Stimulated activated memory B cell treated with anti-CD40 and anti-IgM and Interleukin-4, amounts not matched to agents 10 μg/mL and 1 μg/mL and 100 μg/mL, for 72 hours (primary cell): ENCODE measurements at regions not wholly inside any gene's neighbourhood (a gene's known extent, or its start where the extent isn't known, plus 50 kb on each side); places are given as distances from the start of the nearest gene placed in this dataset.

ENCODE experiments used
- ATAC-seq: fragments of 150-1000 bp; cut with Tn5 transposase; 2 replicates; pipeline ENCODE4 v1.10.0; 2021
- H3K27ac Mint-ChIP-seq: one replicate; pipeline ENCODE4 v1.8.0; 2022; ENCODE audit warnings: mild to moderate bottlenecking, mixed read lengths
- H3K27me3 Mint-ChIP-seq: one replicate; pipeline ENCODE4 v1.8.0; 2022; ENCODE audit warnings: mixed read lengths
- H3K36me3 Mint-ChIP-seq: one replicate; pipeline ENCODE4 v1.8.0; 2022; ENCODE audit warnings: mixed read lengths
- H3K4me1 Mint-ChIP-seq: one replicate; pipeline ENCODE4 v1.8.0; 2022; ENCODE audit warnings: mixed read lengths
- H3K4me3 Mint-ChIP-seq: one replicate; pipeline ENCODE4 v1.8.0; 2022; ENCODE audit warnings: mild to moderate bottlenecking, moderate library complexity, mixed read lengths
- H3K9me3 Mint-ChIP-seq: one replicate; pipeline ENCODE4 v1.8.0; 2022; ENCODE audit warnings: mixed read lengths

DNA sequence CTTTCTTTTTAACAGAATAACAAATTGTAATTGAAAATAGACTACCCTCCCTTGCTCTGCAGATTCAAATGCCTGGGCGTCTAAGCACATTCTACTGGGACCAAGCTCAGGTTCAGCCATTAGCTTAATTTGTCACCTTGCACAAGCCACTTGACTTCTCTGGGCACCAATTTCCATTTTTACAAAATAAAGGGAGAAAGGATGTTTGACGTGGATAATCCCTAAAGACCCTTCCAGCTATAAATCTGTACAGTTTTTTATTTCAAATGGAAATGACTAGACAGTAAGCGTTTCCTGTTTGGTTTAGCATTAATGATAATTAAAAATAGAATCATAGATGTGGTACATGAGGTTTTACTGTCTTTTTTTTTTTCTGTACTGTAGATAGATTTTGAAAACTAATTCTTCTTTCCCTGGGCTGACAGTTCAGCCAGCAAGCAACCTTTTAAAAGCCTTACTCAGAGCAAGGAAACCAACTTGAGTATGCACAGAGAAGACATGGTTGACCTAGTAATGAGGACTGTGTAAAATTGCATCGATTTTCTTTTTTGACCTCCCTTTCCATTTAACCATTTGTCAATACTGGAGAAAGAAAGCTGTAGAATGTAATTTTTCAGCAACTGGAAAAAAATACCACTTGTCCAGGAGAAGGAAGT lies 1329.5 kb upstream of the CDH8 start:
- H3K4me1 Mint-ChIP-seq: no peaks in the 10 kb centered on the region
- no peak for ATAC-seq
- no peaks in the 10 kb centered on the region for H3K9me3 Mint-ChIP-seq
- H3K4me3 Mint-ChIP-seq: no peak overlapping the region
- no peaks in the 10 kb centered on the region for H3K27me3 Mint-ChIP-seq
- no peak overlapping the region for H3K27ac Mint-ChIP-seq
- no peaks in the 10 kb centered on the region for H3K36me3 Mint-ChIP-seq

DNA sequence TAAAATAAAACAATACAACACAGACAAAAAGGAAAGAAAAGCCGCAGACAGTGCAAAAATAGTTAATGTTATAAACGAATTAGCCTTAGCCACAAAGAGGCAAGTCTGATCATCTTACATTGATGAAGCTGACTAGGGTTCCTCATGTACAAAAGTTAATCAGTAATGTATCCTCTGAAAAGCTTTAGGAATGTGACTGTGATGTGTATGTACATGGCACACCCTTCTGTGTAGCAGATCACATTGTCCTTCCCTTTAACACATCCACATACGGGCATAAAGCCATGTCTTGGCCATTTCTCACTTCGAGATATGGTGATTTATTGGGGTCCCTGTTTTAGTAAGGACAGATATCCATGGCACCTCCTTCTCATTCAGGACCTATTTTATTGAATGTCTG lies 1327.5 kb upstream of the CDH8 start:
- ATAC-seq: no peak
- Mint-ChIP-seq H3K27me3 (no peaks in the 10 kb centered on the region), H3K36me3 (no peaks in the 10 kb centered on the region), H3K27ac (no peak overlapping the region), H3K9me3 (no peaks in the 10 kb centered on the region), H3K4me3 (no peak overlapping the region), H3K4me1 (no peaks in the 10 kb centered on the region)

DNA sequence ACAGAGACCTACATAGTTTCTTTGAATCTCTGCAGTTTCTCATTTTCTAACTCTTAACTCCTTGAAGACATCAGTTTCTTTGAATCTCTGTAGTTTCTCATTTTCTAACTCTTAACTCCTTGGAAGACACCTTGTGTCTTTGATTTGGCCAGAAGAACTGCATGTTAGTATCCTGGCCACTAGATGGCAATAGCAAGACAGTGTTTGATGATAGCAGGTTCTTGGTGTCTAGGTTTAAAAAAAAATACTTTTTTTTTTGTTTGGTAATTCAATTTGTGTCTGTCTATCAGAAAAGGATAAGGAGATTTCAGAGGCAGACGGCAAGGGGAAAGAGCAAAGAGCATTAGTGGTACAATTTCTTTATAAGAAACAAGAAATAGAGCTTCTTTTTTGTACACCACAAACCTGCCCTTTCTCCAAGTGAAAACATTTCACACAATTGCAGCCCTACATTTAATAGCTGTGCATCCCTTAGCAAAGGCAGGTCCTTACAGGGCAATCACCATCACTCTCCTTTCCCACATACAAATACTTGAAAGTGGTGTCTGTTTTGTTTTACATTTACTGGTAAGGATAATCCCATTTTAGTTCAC lies 1324.9 kb upstream of the CDH8 start:
- Mint-ChIP-seq H3K4me3 (no peak overlapping the region), H3K4me1 (no peaks in the 10 kb centered on the region), H3K27ac (no peak overlapping the region), H3K27me3 (no peaks in the 10 kb centered on the region), H3K36me3 (no peaks in the 10 kb centered on the region), H3K9me3 (no peaks in the 10 kb centered on the region)
- no peak for ATAC-seq

DNA sequence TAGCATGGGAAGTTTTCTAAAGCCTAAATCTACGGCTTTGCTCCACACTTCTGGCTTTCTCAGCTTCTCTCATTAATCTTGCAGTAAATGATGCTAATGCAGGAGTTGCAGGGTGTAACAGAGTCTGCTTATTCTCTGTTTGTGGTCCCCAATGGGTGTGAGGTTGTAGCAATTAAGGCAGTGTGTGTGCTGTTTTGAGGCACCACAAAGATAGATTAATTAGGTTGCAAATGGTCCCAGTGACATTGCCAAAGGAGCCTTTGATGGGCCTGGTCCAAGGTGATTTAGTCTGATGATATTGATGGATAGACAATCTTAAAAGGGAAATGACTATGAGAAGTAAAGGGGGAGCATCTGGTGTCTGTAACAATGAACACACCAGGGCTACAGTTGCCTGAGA lies 1313.7 kb upstream of the CDH8 start:
- no peaks in the 10 kb centered on the region for H3K27me3 Mint-ChIP-seq
- H3K4me1 Mint-ChIP-seq: no peaks in the 10 kb centered on the region
- no peak overlapping the region for H3K27ac Mint-ChIP-seq
- no peaks in the 10 kb centered on the region for H3K36me3 Mint-ChIP-seq
- H3K9me3 Mint-ChIP-seq: peaks cover 1% of the 10 kb centered on the region
- no peak overlapping the region for H3K4me3 Mint-ChIP-seq
- ATAC-seq: no peak

DNA sequence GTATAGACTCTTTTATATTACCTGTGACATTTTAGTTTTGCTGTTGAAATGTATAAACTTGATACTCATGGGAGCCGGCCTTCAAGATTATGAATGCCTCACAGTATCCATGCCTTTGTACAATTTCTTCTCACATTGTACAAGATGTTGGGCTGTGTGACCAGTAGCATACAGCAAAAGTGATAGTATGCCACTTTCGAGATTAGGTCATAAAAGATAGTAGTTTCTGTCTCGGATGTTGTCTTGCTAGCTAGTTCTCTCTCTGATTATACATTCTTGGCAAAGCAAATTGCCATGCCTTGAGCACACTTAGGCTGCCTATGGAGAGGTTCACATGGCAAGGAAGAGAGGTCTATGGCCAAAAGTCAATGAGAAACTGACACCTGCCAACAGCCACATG lies 1309.8 kb upstream of the CDH8 start:
- Mint-ChIP-seq H3K27ac (no peak overlapping the region), H3K9me3 (peaks cover 5% of the 10 kb centered on the region), H3K4me3 (no peak overlapping the region), H3K4me1 (no peaks in the 10 kb centered on the region), H3K27me3 (no peaks in the 10 kb centered on the region), H3K36me3 (no peaks in the 10 kb centered on the region)
- no peak for ATAC-seq

DNA sequence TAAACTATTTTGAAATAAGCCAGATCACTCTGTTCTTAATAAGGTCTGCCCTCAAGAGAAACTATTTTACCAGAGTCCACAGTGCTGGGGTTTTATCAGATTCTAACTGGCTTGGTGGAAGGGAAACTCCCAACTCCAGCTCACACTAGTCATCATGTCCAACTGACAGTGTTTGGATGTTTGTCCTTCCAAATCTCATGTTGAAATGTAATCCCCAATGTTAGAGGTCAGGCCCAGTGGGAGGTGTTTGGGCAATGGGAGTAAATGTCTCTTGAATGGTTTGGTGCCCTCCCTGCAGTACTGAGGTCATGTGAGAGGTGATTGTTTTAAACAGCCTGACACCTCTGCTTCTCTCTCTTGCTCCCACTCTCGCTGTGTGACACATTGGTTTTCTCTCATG lies 1301.0 kb upstream of the CDH8 start:
- Mint-ChIP-seq H3K36me3 (no peaks in the 10 kb centered on the region), H3K27ac (no peak overlapping the region), H3K4me3 (no peak overlapping the region), H3K27me3 (no peaks in the 10 kb centered on the region), H3K4me1 (no peaks in the 10 kb centered on the region), H3K9me3 (peaks cover 13% of the 10 kb centered on the region)
- no peak for ATAC-seq

DNA sequence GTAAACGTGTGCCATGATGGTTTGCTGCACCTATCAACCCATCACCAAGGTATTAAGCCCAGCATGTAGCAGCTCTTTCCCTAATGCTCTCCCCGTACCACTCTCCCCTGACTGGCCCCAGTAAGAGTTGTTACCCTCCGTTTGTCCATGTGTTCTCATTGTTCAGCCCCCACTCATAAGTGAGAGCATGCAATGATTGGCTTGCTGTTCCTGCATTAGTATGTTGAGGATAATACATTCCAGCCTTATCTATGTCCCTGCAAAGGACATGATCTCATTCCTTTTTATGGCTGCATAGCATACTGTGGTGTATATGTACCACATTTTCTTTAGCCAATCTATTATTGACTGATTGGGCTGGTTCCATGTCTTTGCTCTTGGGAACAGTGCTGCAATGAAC lies 1294.9 kb upstream of the CDH8 start:
- Mint-ChIP-seq H3K27me3 (no peaks in the 10 kb centered on the region), H3K4me1 (no peaks in the 10 kb centered on the region), H3K27ac (no peak overlapping the region), H3K36me3 (no peaks in the 10 kb centered on the region), H3K4me3 (no peak overlapping the region), H3K9me3 (peaks cover 5% of the 10 kb centered on the region)
- ATAC-seq: no peak

DNA sequence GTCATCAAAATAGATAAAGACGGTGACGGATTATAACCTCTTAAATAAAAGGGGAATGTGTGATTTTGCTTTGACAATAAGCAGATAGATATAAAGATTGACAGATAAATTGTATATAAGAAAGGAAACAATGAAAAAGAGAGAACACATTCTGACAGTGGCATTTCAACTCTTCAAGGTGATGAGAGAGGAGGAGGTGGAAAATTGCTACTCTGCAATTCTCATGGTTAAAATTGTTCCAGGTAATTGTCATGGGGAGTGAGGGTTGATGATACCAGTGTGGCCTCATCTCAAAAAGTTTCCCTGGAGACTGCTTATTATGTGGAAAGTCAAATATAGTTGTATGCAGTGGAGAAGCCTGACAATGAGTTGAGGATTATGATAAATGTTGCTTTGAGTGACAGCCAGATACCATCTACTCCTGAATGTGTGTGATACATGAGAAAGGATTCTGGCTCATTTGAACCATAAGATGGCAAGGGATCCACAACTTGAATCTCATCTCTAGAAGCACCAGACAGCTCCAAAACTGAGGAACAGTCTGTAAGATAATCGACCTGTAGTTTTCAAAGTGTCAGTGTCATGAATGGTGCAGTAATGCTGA lies 1290.6 kb upstream of the CDH8 start:
- Mint-ChIP-seq H3K36me3 (no peaks in the 10 kb centered on the region), H3K4me1 (no peaks in the 10 kb centered on the region), H3K27me3 (no peaks in the 10 kb centered on the region), H3K4me3 (no peak overlapping the region), H3K9me3 (peaks cover 2% of the 10 kb centered on the region), H3K27ac (no peak overlapping the region)
- no peak for ATAC-seq

DNA sequence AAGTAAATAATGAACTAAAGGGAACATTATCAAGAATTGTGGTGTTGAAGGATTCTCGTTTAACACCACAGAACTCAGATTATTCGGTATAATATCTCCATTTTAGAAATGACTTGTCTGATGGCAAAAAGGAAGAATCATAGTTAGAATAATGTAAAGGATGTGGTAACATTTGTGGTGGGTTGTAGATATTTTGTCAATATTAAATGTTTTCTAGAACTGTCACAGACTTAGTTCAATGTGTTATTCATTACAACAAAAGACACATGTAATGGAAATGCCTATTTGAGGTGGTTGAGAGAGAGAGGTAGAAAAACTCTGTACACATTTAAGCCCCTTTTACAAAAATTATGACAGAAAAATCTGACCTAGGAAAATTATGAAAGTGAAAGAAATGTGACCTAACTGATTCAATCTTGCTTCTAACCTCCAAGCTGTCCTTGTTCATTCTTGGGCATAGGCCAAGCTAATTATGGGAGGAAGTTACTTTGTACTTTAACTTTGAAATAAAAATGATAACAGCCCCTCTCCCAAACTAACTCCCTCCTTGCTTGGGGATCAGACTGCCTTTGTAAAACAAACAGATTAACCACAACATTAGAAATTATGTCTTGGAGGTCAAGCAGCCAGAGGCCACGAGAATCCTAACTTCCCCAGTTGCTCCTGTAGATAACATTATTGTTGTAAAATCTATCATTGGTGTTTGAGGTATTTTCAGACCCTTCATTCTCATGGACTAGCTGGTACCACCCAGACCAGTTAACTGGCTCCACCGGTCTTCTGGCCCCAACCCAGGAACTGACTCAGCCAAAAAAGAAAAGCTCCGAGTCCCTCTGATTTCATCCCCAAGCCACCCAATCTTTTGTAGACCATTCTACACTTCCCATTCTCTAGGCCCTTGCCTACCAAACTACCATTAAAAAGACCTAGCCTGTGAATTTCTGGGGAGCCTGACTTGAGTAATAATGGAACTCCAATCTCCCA lies 1287.8 kb upstream of the CDH8 start:
- no peak overlapping the region for H3K27ac Mint-ChIP-seq
- no peaks in the 10 kb centered on the region for H3K36me3 Mint-ChIP-seq
- H3K27me3 Mint-ChIP-seq: no peaks in the 10 kb centered on the region
- ATAC-seq: no peak
- H3K9me3 Mint-ChIP-seq: no peaks in the 10 kb centered on the region
- no peak overlapping the region for H3K4me3 Mint-ChIP-seq
- no peaks in the 10 kb centered on the region for H3K4me1 Mint-ChIP-seq

DNA sequence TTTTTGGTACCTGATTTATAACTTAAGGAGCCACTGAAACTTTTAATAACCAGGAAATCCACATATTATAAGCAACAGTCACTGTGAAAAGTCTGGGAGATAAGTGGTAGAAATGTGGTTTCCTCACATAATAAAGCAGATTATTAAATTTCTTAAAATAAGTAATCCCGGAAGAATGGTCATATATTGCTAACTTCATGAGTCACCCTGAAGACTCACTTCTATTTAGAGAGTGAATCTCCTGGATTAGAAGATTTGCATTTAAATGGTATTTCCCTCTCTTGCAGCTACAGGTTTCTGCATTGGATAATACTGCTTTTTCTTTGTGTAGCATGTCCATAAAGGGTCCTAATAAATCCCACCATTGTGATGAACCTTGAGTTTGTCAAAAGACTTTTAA lies 1286.8 kb upstream of the CDH8 start:
- Mint-ChIP-seq H3K27ac (no peak overlapping the region), H3K9me3 (peaks cover 3% of the 10 kb centered on the region), H3K36me3 (no peaks in the 10 kb centered on the region), H3K27me3 (no peaks in the 10 kb centered on the region), H3K4me1 (no peaks in the 10 kb centered on the region), H3K4me3 (no peak overlapping the region)
- no peak for ATAC-seq

DNA sequence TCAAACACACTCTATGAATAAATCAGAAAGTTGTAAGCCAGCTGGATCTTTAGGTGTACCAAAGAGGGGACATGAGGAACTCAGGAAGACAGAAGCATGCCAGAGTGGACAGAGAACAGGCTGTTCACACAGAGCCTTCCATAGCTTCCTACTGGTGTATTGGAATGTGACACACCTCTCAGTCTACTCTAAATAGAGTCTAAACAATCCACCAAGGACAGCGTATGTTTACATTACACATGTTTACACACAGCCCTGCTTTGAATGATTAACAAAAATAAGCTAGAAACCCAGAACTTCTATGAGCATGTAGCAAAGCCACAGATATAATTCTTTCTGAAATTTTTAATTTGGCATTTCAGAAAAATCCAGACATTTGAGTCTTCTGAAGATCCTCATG lies 1279.0 kb upstream of the CDH8 start:
- no peaks in the 10 kb centered on the region for H3K36me3 Mint-ChIP-seq
- H3K4me1 Mint-ChIP-seq: no peaks in the 10 kb centered on the region
- H3K9me3 Mint-ChIP-seq: peaks cover 13% of the 10 kb centered on the region
- no peak for ATAC-seq
- no peak overlapping the region for H3K4me3 Mint-ChIP-seq
- H3K27ac Mint-ChIP-seq: no peak overlapping the region
- H3K27me3 Mint-ChIP-seq: no peaks in the 10 kb centered on the region

DNA sequence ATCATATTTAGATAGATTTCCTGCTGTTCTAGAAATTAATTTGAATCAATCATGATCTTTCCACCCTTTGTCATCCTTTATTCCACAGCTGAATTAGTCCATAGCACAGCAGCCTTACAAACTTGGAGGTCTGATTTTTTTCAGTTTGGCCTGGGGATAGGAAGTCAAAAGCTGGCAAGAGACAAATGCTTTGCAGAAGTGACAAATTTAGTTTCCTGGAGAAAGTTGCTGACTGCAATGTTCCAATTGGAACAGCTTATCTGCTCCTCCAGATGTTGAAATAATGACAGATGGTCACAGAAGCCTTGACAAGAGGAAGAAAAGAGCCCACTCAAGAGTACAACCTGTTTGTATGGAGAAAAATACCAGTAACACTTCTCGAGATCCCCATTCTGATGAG lies 1276.1 kb upstream of the CDH8 start:
- H3K27me3 Mint-ChIP-seq: no peaks in the 10 kb centered on the region
- H3K4me3 Mint-ChIP-seq: no peak overlapping the region
- no peaks in the 10 kb centered on the region for H3K36me3 Mint-ChIP-seq
- H3K4me1 Mint-ChIP-seq: no peaks in the 10 kb centered on the region
- H3K9me3 Mint-ChIP-seq: peaks cover 10% of the 10 kb centered on the region
- ATAC-seq: no peak
- H3K27ac Mint-ChIP-seq: no peak overlapping the region

DNA sequence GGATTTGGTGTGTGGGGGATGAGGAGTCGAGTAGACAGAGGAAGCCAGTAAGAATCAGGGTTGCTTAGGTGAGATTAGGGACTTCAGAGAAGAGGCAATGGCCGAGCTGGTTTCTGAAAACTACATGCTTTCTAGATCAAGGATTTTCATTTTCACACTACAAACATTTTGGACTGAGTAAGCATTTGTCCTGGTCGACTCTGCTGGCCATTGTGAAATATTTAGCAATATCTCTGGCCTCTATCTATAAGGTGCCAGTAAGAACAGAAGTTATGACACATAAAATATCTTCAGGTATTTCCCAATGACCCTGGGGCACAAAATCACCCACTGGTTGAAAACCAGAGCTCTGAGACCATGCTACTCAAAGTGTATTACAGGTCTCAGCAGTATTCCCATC lies 1275.1 kb upstream of the CDH8 start:
- H3K27me3 Mint-ChIP-seq: no peaks in the 10 kb centered on the region
- H3K4me1 Mint-ChIP-seq: no peaks in the 10 kb centered on the region
- H3K27ac Mint-ChIP-seq: no peak overlapping the region
- ATAC-seq: no peak
- peaks cover 9% of the 10 kb centered on the region for H3K9me3 Mint-ChIP-seq
- H3K36me3 Mint-ChIP-seq: no peaks in the 10 kb centered on the region
- H3K4me3 Mint-ChIP-seq: no peak overlapping the region

DNA sequence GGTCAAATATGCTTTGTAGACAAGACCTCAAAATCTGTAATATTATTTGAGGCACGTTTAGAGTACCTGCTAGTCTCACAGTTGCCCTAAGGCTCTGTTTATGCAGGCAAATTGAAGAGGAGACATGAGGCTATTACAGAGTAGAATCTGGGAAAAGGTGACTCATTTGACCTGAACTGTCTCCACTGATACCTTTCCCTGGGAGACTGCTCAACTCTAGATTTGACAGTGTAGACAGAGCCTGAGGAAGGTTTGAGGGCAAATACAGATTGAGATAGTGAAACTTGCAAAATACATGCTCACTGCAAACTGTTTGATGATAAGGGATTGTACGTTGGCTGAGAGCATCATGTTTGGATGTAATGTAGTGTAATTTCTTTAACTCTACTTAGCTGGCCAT lies 1266.6 kb upstream of the CDH8 start:
- H3K27ac Mint-ChIP-seq: no peak overlapping the region
- no peak overlapping the region for H3K4me3 Mint-ChIP-seq
- H3K4me1 Mint-ChIP-seq: no peaks in the 10 kb centered on the region
- no peaks in the 10 kb centered on the region for H3K27me3 Mint-ChIP-seq
- H3K9me3 Mint-ChIP-seq: peaks cover 15% of the 10 kb centered on the region
- H3K36me3 Mint-ChIP-seq: no peaks in the 10 kb centered on the region
- ATAC-seq: no peak

DNA sequence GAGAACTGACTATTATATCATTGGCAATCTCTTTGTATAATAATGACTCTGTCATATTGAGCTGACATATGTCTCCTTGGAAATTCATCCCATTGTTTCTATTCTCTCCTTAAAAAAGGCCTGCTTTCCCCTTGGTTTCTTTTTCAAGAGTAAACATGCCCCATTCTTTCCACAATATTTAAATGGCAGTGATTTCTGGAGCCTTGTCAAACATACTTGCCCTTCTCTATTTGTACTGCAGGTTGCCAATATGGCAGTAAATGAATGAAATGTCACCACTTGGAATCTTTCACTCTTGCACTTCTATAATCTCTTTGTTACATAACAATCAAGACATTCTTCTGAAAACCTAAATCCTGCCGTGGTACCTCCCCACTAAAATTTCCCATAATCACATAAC lies 1265.1 kb upstream of the CDH8 start:
- no peak for ATAC-seq
- no peaks in the 10 kb centered on the region for H3K4me1 Mint-ChIP-seq
- H3K36me3 Mint-ChIP-seq: no peaks in the 10 kb centered on the region
- peaks cover 16% of the 10 kb centered on the region for H3K9me3 Mint-ChIP-seq
- no peak overlapping the region for H3K27ac Mint-ChIP-seq
- H3K4me3 Mint-ChIP-seq: no peak overlapping the region
- no peaks in the 10 kb centered on the region for H3K27me3 Mint-ChIP-seq
